Loucy (cell line): ENCODE measurements at regions not wholly inside any gene's neighbourhood (a gene's known extent, or its start where the extent isn't known, plus 50 kb on each side); places are given as distances from the start of the nearest gene placed in this dataset.

Source experiments
- H2AFZ ChIP-seq: fragments of 200-600 bp; sonication (generic); 2 replicates; pipeline ENCODE4 v1.6.0; 2016; ENCODE audit warnings: antibody characterized with exemption, mild to moderate bottlenecking, low read length, moderate library complexity
- H3F3A ChIP-seq: fragments of 200-600 bp; 2 replicates; pipeline ENCODE4 v1.6.0; 2016; ENCODE audit warnings: antibody characterized with exemption, low read depth, mild to moderate bottlenecking
- H3K27me3 ChIP-seq: fragments of 200-600 bp; sonication (generic); 2 replicates; pipeline ENCODE4 v1.6.1; 2014; ENCODE audit warnings: low read length, mild to moderate bottlenecking; ENCODE audit not compliant: insufficient read depth, poor library complexity, severe bottlenecking
- H3K36me3 ChIP-seq: fragments of 200-600 bp; sonication (generic); 2 replicates; pipeline ENCODE4 v1.6.1; 2016; ENCODE audit warnings: low read length; ENCODE audit not compliant: insufficient read depth
- H3K4me1 ChIP-seq: fragments of 200-600 bp; sonication (generic); 2 replicates; pipeline ENCODE4 v1.5.1; 2014; ENCODE audit warnings: low read length, mild to moderate bottlenecking; ENCODE audit not compliant: insufficient read depth, poor library complexity, severe bottlenecking
- H3K4me2 ChIP-seq: fragments of 200-600 bp; sonication (generic); 2 replicates; pipeline ENCODE4 v1.6.0; 2014; ENCODE audit warnings: antibody characterized with exemption, low read length, low read depth, mild to moderate bottlenecking; ENCODE audit not compliant: poor library complexity, severe bottlenecking
- H3K4me3 ChIP-seq: fragments of 200-600 bp; sonication (generic); 2 replicates; pipeline ENCODE4 v1.5.1; 2014; ENCODE audit warnings: low read length, mild to moderate bottlenecking, mixed read lengths; ENCODE audit not compliant: poor library complexity, severe bottlenecking
- H3K79me2 ChIP-seq: fragments of 200-600 bp; sonication (generic); 2 replicates; pipeline ENCODE4 v1.6.1; 2014; ENCODE audit warnings: low read length; ENCODE audit not compliant: insufficient read depth
- H3K9ac ChIP-seq: fragments of 200-600 bp; sonication (generic); 2 replicates; pipeline ENCODE4 v1.6.0; 2014; ENCODE audit warnings: mild to moderate bottlenecking, low read depth, low read length, moderate library complexity; ENCODE audit not compliant: poor library complexity, severe bottlenecking
- H3K9me2 ChIP-seq: fragments of 200-600 bp; sonication (generic); replicated peaks from 2 replicates; pipeline ENCODE4 v1.6.1; 2016; ENCODE audit warnings: low read depth, low read length, mixed read lengths
- H3K9me3 ChIP-seq: fragments of 200-600 bp; sonication (generic); 2 replicates; pipeline ENCODE4 v1.6.1; 2014; ENCODE audit warnings: mild to moderate bottlenecking, antibody characterized with exemption, low read length, low read depth; ENCODE audit not compliant: insufficient read depth
- H4K20me1 ChIP-seq: fragments of 200-600 bp; sonication (generic); 2 replicates; pipeline ENCODE4 v1.6.0; 2014; ENCODE audit warnings: antibody characterized with exemption, low read length, mild to moderate bottlenecking; ENCODE audit not compliant: insufficient read depth, poor library complexity, severe bottlenecking
- CTCF ChIP-seq: fragments of 200-600 bp; sonication (generic); conservative IDR thresholded peaks from 2 replicates; pipeline ENCODE4 v1.5.1; 2014; ENCODE audit warnings: mild to moderate bottlenecking, antibody characterized with exemption, low read length
- EZH2phosphoT487 ChIP-seq: fragments of 200-600 bp; IDR thresholded peaks from 2 replicates; pipeline ENCODE4 v1.6.1; 2018; ENCODE audit warnings: antibody characterized with exemption, mild to moderate bottlenecking, moderate library complexity, borderline replicate concordance

- Histone ChIP-seq H3F3A (no peaks in the 10 kb centered on the region), H4K20me1 (no peaks in the 10 kb centered on the region), H3K4me3 (no peak overlapping the region), H3K4me2 (no peak overlapping the region), H3K9me2 (no peaks in the 10 kb centered on the region), H3K4me1 (no peaks in the 10 kb centered on the region), H3K9ac (no peak overlapping the region), H3K27me3 (no peaks in the 10 kb centered on the region), H3K79me2 (no peaks in the 10 kb centered on the region), H3K36me3 (no peaks in the 10 kb centered on the region), H2AFZ (no peak overlapping the region), H3K9me3 (no peaks in the 10 kb centered on the region)
- TF ChIP-seq EZH2phosphoT487 (no peak), CTCF (no peak)
Observed at GRCh38 chr4:170388255-170388654, 298.5 kb upstream of the AADAT start.

- no peak overlapping the region for H3K4me2 ChIP-seq
- H3K9me2 ChIP-seq: no peaks in the 10 kb centered on the region
- no peak overlapping the region for H2AFZ ChIP-seq
- no peak overlapping the region for H3K9ac ChIP-seq
- H3F3A ChIP-seq: no peaks in the 10 kb centered on the region
- no peak overlapping the region for H3K4me3 ChIP-seq
- no peaks in the 10 kb centered on the region for H3K9me3 ChIP-seq
- TF ChIP-seq CTCF (no peak), EZH2phosphoT487 (no peak)
- no peaks in the 10 kb centered on the region for H3K79me2 ChIP-seq
- H3K36me3 ChIP-seq: no peaks in the 10 kb centered on the region
- no peaks in the 10 kb centered on the region for H3K27me3 ChIP-seq
- no peaks in the 10 kb centered on the region for H3K4me1 ChIP-seq
- H4K20me1 ChIP-seq: no peaks in the 10 kb centered on the region
Observed at GRCh38 chr4:170386971-170387370, 297.2 kb upstream of the AADAT start.

GRCh38 chr4:170386511-170386910 is 296.8 kb upstream of the AADAT start:
- TF ChIP-seq EZH2phosphoT487 (no peak), CTCF (no peak)
- Histone ChIP-seq H3K79me2 (no peaks in the 10 kb centered on the region), H3K9me3 (no peaks in the 10 kb centered on the region), H3K27me3 (no peaks in the 10 kb centered on the region), H3F3A (no peaks in the 10 kb centered on the region), H3K4me1 (no peaks in the 10 kb centered on the region), H2AFZ (no peak overlapping the region), H3K9me2 (no peaks in the 10 kb centered on the region), H4K20me1 (no peaks in the 10 kb centered on the region), H3K4me2 (no peak overlapping the region), H3K4me3 (no peak overlapping the region), H3K9ac (no peak overlapping the region), H3K36me3 (no peaks in the 10 kb centered on the region)
